ENCODE measurements at regions not wholly inside any gene's neighbourhood (a gene's known extent, or its start where the extent isn't known, plus 50 kb on each side); places are given as distances from the start of the nearest gene placed in this dataset.

DNA sequence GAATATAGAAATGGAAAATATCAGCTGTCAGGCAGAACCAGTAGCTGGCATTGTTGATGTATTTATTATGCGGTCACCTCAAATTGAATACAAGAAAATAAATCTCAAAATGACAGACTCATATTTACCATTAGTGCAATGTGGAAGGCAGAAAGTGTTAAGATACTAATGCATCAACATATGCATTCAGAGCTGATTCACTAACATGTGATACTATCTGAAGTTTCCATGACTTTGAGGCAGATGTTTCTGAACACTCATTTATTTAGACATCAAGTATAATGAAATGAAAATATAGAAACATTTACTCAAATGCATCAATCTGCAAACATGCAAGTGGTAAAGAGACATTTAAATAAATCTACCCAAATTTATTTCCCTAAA lies 474.2 kb upstream of the SLC10A2 start:
- H3K4me1 ChIP-seq (ENCODE audit: control insufficient read depth in 3 of 3, insufficient read depth in 2 of 3, low read depth in 1 of 3, low read length in 2 of 3), result no peaks in the 10 kb centered on the region
- H3K27ac ChIP-seq (ENCODE audit: low read depth in 1 of 3, low read length in 2 of 3), result no peak overlapping the region
- WGBS, 3 donors, result 86 to 95% (median 95%) methylated on average over 1 of the region's 1 CpG
- no peaks in the 10 kb centered on the region for H3K36me3 ChIP-seq (ENCODE audit: control insufficient read depth in 3 of 3, insufficient read depth in 2 of 3, low read depth in 1 of 3, low read length in 3 of 3)
- FAIRE-seq, result no peak
- no peaks in the 10 kb centered on the region for H3K27me3 ChIP-seq (ENCODE audit: control insufficient read depth in 3 of 3, insufficient read depth in 3 of 3, low read length in 3 of 3)
- DNase-seq, result no peak
- peaks cover 0 to 8% of the 10 kb centered on the region in 2 donors for H3K9me3 ChIP-seq (ENCODE audit: control insufficient read depth in 2 of 2, insufficient read depth in 1 of 2, low read depth in 1 of 2, low read length in 1 of 2)
- no peak overlapping the region for H3K4me3 ChIP-seq (ENCODE audit: low read depth in 1 of 3, low read length in 3 of 3)

DNA sequence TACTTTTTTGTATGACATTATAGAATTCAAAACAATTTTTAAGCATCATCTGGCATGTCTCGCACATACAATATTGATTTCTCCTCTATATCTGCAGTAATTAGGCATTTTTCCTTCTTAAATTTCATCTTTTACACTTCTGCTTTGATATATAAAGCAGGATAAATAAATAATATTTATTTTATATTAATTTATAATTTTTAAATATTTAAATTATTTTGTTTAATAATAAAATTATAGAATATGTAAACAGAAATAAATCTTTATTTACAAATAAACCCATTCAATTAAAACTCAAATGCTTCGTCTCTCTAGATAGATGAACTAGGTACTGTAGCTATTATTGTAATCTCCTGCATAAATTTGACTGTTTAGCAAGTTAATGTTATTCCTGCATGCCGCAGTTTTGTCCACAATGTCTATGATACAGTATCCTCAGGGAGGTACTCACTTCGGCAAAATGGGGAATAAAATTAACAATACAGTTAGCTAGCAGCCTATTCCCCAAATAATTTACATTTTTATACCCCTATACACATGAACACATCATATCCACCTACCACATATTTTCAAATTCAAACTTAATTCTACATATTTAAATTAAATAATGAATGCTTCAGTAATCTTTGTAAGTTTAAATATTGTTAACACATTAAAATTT lies 473.6 kb upstream of the SLC10A2 start:
- Histone ChIP-seq H3K27me3 (ENCODE audit: control insufficient read depth in 3 of 3, insufficient read depth in 3 of 3, low read length in 3 of 3) (no peaks in the 10 kb centered on the region), H3K9me3 (ENCODE audit: control insufficient read depth in 2 of 2, insufficient read depth in 1 of 2, low read depth in 1 of 2, low read length in 1 of 2) (peaks cover 0 to 7% of the 10 kb centered on the region in 2 donors), H3K27ac (ENCODE audit: low read depth in 1 of 3, low read length in 2 of 3) (no peak overlapping the region), H3K4me3 (ENCODE audit: low read depth in 1 of 3, low read length in 3 of 3) (no peak overlapping the region), H3K4me1 (ENCODE audit: control insufficient read depth in 3 of 3, insufficient read depth in 2 of 3, low read depth in 1 of 3, low read length in 2 of 3) (no peaks in the 10 kb centered on the region), H3K36me3 (ENCODE audit: control insufficient read depth in 3 of 3, insufficient read depth in 2 of 3, low read depth in 1 of 3, low read length in 3 of 3) (no peaks in the 10 kb centered on the region)
- peak; percentile 49 for FAIRE-seq
- 77 to 87% (median 78%) methylated on average over 4 of the region's 4 CpGs for WGBS, 3 donors
- no peak for DNase-seq

DNA sequence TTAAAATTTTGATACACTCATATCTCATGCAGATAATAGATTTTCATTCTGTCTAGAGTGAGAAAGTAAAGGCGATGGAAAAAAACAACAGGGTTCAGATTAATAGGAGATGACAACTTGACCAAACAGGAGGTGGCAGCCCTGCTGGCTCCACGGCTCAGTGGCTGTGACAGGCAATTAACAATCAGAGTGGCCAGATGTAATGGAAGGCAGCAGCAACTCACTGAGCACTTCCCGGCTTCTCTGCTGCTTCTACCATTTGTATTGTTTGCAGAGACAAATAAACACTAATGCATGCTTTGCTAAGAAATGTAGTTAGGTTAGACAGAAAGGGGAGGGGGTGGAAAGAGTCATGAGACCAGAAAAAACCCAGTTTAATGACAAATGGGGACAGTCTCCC lies 473.0 kb upstream of the SLC10A2 start:
- no peaks in the 10 kb centered on the region for H3K36me3 ChIP-seq (ENCODE audit: control insufficient read depth in 3 of 3, insufficient read depth in 2 of 3, low read depth in 1 of 3, low read length in 3 of 3)
- 26 to 38% (median 31%) methylated on average over 3 of the region's 3 CpGs for whole genome bisulfite sequencing, 3 donors
- FAIRE-seq, result no peak
- no peaks in the 10 kb centered on the region for H3K4me1 ChIP-seq (ENCODE audit: control insufficient read depth in 3 of 3, insufficient read depth in 2 of 3, low read depth in 1 of 3, low read length in 2 of 3)
- peak in 1 of 2 donors; percentile 13 for DNase-seq
- no peak overlapping the region for H3K27ac ChIP-seq (ENCODE audit: low read depth in 1 of 3, low read length in 2 of 3)
- no peak overlapping the region for H3K4me3 ChIP-seq (ENCODE audit: low read depth in 1 of 3, low read length in 3 of 3)
- no peaks in the 10 kb centered on the region for H3K27me3 ChIP-seq (ENCODE audit: control insufficient read depth in 3 of 3, insufficient read depth in 3 of 3, low read length in 3 of 3)
- peaks cover 0 to 1% of the 10 kb centered on the region in 2 donors for H3K9me3 ChIP-seq (ENCODE audit: control insufficient read depth in 2 of 2, insufficient read depth in 1 of 2, low read depth in 1 of 2, low read length in 1 of 2)

DNA sequence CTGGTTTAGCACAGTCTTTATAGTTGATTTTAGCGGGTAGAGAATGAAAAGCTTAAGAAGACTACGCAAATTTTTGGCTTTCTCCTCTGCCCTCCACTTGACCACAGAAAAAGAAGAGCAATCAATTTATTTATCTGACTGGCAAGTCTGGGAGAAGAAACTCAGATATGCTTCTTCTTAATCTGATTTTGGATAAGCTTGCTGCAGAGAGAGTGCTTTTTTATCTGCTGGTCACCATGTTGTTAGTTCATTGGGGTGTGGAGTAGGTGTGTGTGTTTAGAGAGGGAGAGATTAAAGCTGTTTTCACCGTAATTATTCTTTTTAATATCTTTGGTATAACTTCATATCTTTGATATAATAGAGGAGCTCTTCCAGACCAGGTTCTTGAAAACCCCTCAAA lies 471.4 kb upstream of the SLC10A2 start:
- H3K27ac ChIP-seq (ENCODE audit: low read depth in 1 of 3, low read length in 2 of 3), result no peak overlapping the region
- 65 to 81% (median 78%) methylated on average over 3 of the region's 3 CpGs for WGBS, 3 donors
- no peaks in the 10 kb centered on the region for H3K9me3 ChIP-seq (ENCODE audit: control insufficient read depth in 2 of 2, insufficient read depth in 1 of 2, low read depth in 1 of 2, low read length in 1 of 2)
- H3K36me3 ChIP-seq (ENCODE audit: control insufficient read depth in 3 of 3, insufficient read depth in 2 of 3, low read depth in 1 of 3, low read length in 3 of 3), result no peaks in the 10 kb centered on the region
- H3K4me1 ChIP-seq (ENCODE audit: control insufficient read depth in 3 of 3, insufficient read depth in 2 of 3, low read depth in 1 of 3, low read length in 2 of 3), result no peaks in the 10 kb centered on the region
- DNase-seq (no peak), FAIRE-seq (no peak)
- no peaks in the 10 kb centered on the region for H3K27me3 ChIP-seq (ENCODE audit: control insufficient read depth in 3 of 3, insufficient read depth in 3 of 3, low read length in 3 of 3)
- H3K4me3 ChIP-seq (ENCODE audit: low read depth in 1 of 3, low read length in 3 of 3), result no peak overlapping the region

DNA sequence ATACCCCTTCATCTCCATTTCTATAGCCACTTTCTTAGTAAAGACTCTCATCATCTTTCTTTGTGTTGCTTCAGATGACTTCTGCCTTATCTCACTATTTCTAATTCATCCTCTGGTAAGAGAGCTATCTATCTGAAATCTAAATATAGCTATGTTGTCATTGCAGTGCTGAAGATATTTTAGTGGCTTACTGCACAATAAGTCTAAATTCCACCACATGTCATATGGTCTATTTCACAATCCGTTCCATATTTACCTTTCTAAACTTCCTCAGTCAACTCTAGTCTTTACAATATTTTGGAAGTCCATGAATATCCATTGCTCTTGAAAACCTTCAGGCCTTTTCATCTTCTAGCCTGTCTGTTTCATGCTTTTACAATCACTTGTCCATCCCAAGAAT lies 465.1 kb upstream of the SLC10A2 start:
- WGBS, 3 donors, result 32 to 69% (median 36%) methylated on average over 1 of the region's 1 CpG
- Histone ChIP-seq H3K4me1 (ENCODE audit: control insufficient read depth in 3 of 3, insufficient read depth in 2 of 3, low read depth in 1 of 3, low read length in 2 of 3) (peaks cover 0 to 14% (median 0%) of the 10 kb centered on the region in 3 donors), H3K27ac (ENCODE audit: low read depth in 1 of 3, low read length in 2 of 3) (peak overlapping the region in 1 of 3 donors; percentile 64), H3K4me3 (ENCODE audit: low read depth in 1 of 3, low read length in 3 of 3) (no peak overlapping the region), H3K9me3 (ENCODE audit: control insufficient read depth in 2 of 2, insufficient read depth in 1 of 2, low read depth in 1 of 2, low read length in 1 of 2) (peaks cover 0 to 2% of the 10 kb centered on the region in 2 donors), H3K36me3 (ENCODE audit: control insufficient read depth in 3 of 3, insufficient read depth in 2 of 3, low read depth in 1 of 3, low read length in 3 of 3) (no peaks in the 10 kb centered on the region), H3K27me3 (ENCODE audit: control insufficient read depth in 3 of 3, insufficient read depth in 3 of 3, low read length in 3 of 3) (no peaks in the 10 kb centered on the region)
- DNase-seq (peak; percentile 13 to 79), FAIRE-seq (no peak)

DNA sequence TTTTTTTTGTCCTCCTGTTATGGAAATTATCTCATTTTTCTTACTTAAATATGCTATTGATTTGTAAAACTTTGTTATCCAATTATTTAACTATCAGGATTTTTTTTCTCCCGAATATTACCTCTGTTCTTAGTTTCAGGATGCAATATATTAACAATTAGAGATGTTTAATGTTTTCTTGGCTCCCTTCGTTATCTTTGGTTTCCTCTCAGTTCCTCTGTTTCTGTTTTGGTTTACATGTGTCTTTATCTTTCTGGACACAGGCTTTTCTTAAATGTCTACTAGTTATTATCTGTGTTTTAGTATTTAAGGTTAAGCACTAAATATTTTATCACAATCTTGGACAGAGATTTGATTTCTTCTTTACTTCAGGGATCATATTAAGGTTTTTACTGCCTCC lies 462.2 kb upstream of the SLC10A2 start:
- Histone ChIP-seq H3K27ac (ENCODE audit: low read depth in 1 of 3, low read length in 2 of 3) (no peak overlapping the region), H3K4me3 (ENCODE audit: low read depth in 1 of 3, low read length in 3 of 3) (no peak overlapping the region), H3K4me1 (ENCODE audit: control insufficient read depth in 3 of 3, insufficient read depth in 2 of 3, low read depth in 1 of 3, low read length in 2 of 3) (peaks cover 0 to 14% (median 0%) of the 10 kb centered on the region in 3 donors), H3K27me3 (ENCODE audit: control insufficient read depth in 3 of 3, insufficient read depth in 3 of 3, low read length in 3 of 3) (no peaks in the 10 kb centered on the region), H3K9me3 (ENCODE audit: control insufficient read depth in 2 of 2, insufficient read depth in 1 of 2, low read depth in 1 of 2, low read length in 1 of 2) (peaks cover 0 to 2% of the 10 kb centered on the region in 2 donors), H3K36me3 (ENCODE audit: control insufficient read depth in 3 of 3, insufficient read depth in 2 of 3, low read depth in 1 of 3, low read length in 3 of 3) (no peaks in the 10 kb centered on the region)
- WGBS, 3 donors, result 70 to 77% (median 73%) methylated on average over 2 of the region's 2 CpGs
- no peak for DNase-seq
- no peak for FAIRE-seq

DNA sequence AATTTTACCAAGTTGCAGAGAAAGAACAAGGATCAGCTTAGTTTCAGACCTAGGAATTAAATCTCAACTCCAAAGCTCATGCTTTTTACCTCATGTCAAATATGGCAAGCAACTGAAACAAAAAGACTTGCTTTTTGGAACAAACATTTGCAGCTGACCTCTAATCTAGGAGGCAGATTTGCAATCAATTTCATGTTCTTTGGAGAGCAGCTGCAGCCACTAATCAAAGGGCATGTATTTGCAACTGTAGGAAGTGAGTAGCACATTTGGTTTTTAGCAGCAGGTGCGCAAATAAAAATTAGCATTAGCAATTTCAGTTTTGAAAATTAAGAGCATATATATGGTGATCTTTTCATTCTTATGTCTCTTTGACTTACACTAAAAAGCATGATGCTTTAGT lies 459.3 kb upstream of the SLC10A2 start:
- Histone ChIP-seq H3K4me3 (ENCODE audit: low read depth in 1 of 3, low read length in 3 of 3) (no peak overlapping the region), H3K36me3 (ENCODE audit: control insufficient read depth in 3 of 3, insufficient read depth in 2 of 3, low read depth in 1 of 3, low read length in 3 of 3) (no peaks in the 10 kb centered on the region), H3K27me3 (ENCODE audit: control insufficient read depth in 3 of 3, insufficient read depth in 3 of 3, low read length in 3 of 3) (no peaks in the 10 kb centered on the region), H3K4me1 (ENCODE audit: control insufficient read depth in 3 of 3, insufficient read depth in 2 of 3, low read depth in 1 of 3, low read length in 2 of 3) (peaks cover 0 to 6% (median 0%) of the 10 kb centered on the region in 3 donors), H3K27ac (ENCODE audit: low read depth in 1 of 3, low read length in 2 of 3) (no peak overlapping the region), H3K9me3 (ENCODE audit: control insufficient read depth in 2 of 2, insufficient read depth in 1 of 2, low read depth in 1 of 2, low read length in 1 of 2) (peaks cover 0 to 2% of the 10 kb centered on the region in 2 donors)
- FAIRE-seq (no peak), DNase-seq (peak in 1 of 2 donors; percentile 6)
- 24 to 62% (median 38%) methylated on average over 1 of the region's 1 CpG for WGBS, 3 donors

DNA sequence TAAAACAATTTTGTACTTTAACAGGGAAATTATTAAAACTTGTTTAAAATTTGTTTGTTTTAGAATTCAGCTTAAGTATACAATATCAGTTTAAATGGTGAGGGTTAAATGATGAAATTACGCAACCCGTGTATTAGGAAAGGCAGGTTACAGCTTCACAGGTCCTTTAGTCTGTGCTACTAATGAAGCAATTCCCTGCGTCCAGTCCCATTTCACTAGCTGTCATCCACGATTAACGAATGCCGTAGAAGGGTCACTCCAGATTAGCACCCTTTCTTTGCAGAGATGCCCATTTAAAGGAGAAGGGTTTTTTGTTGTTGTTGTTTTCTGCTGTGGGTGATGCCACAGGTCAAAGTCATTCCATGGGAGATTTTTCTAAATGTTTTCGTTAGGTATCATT lies 457.6 kb upstream of the SLC10A2 start:
- FAIRE-seq (no peak), DNase-seq (no peak)
- Histone ChIP-seq H3K4me3 (ENCODE audit: low read depth in 1 of 3, low read length in 3 of 3) (no peak overlapping the region), H3K27me3 (ENCODE audit: control insufficient read depth in 3 of 3, insufficient read depth in 3 of 3, low read length in 3 of 3) (no peaks in the 10 kb centered on the region), H3K9me3 (ENCODE audit: control insufficient read depth in 2 of 2, insufficient read depth in 1 of 2, low read depth in 1 of 2, low read length in 1 of 2) (no peaks in the 10 kb centered on the region), H3K36me3 (ENCODE audit: control insufficient read depth in 3 of 3, insufficient read depth in 2 of 3, low read depth in 1 of 3, low read length in 3 of 3) (no peaks in the 10 kb centered on the region), H3K27ac (ENCODE audit: low read depth in 1 of 3, low read length in 2 of 3) (no peak overlapping the region), H3K4me1 (ENCODE audit: control insufficient read depth in 3 of 3, insufficient read depth in 2 of 3, low read depth in 1 of 3, low read length in 2 of 3) (no peaks in the 10 kb centered on the region)
- 81 to 95% (median 84%) methylated on average over 7 of the region's 7 CpGs for WGBS, 3 donors

DNA sequence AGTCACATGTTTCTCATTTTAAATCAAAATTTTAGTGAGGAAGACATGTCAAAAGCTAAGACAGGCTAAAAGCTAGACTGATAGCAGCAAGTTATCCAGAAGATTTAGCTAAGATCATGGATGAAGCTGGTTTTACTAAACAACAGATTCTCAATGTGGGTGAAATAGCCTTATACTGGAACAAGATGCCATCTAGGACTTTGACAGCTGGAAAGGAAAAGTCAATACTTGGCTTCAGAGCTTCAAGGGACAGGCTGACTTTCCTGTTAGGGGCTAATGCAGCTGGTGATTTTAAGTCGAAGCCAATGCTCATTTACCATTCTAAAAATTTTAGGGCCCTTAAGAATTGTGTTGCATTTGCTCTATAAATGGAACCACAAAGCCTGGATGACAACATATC lies 455.3 kb upstream of the SLC10A2 start:
- H3K27me3 ChIP-seq (ENCODE audit: control insufficient read depth in 3 of 3, insufficient read depth in 3 of 3, low read length in 3 of 3), result no peaks in the 10 kb centered on the region
- FAIRE-seq, result no peak
- WGBS, 3 donors, result 42 to 69% (median 50%) methylated on average over 1 of the region's 1 CpG

More for the DNA sequence above, 455.3 kb upstream of the SLC10A2 start:
- no peak for DNase-seq
- Histone ChIP-seq H3K36me3 (ENCODE audit: control insufficient read depth in 3 of 3, insufficient read depth in 2 of 3, low read depth in 1 of 3, low read length in 3 of 3) (no peaks in the 10 kb centered on the region), H3K9me3 (ENCODE audit: control insufficient read depth in 2 of 2, insufficient read depth in 1 of 2, low read depth in 1 of 2, low read length in 1 of 2) (no peaks in the 10 kb centered on the region), H3K4me1 (ENCODE audit: control insufficient read depth in 3 of 3, insufficient read depth in 2 of 3, low read depth in 1 of 3, low read length in 2 of 3) (peaks cover 0 to 5% (median 0%) of the 10 kb centered on the region in 3 donors), H3K27ac (ENCODE audit: low read depth in 1 of 3, low read length in 2 of 3) (no peak overlapping the region), H3K4me3 (ENCODE audit: low read depth in 1 of 3, low read length in 3 of 3) (no peak overlapping the region)
